ENCODE measurements at regions not wholly inside any gene's neighbourhood (a gene's known extent, or its start where the extent isn't known, plus 50 kb on each side); places are given as distances from the start of the nearest gene placed in this dataset.

DNA sequence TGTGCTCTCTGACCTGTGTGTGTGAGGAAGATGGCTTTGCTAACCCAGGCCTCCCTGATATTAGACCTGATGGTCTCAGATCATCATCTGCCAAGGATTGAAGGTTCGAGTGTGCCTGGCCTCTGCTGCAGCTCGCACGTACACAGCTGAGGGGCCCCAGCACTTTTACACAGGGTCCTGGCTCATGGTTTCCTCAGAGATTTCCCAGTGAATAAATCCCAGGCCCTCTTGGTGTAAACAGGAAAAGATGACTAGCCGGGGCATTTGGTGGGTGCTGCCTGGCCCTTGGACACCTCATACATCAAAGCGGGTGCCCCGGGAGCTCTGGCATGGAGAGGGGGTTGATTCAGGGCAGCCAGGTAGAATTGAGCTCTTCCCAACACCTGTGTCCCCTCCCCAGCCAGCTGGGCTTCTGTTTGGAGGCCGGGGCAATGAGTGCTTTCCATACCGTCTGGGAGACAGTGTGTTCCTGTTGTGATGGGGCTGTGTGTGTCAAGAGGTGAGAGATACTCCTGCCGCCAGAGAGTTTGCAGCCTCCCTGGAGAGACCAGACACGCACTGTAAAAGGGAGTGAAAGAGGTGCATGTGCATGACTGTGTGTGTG is 72.5 kb upstream of the TLE3 start:
- TF ChIP-seq CTCF (IDR thresholded peaks at IDR 0.05) (no peak), EZH2phosphoT487 (IDR thresholded peaks at IDR 0.05) (no peak), EZH2 (IDR thresholded peaks at IDR 0.05) (no peak)
